CD14-positive monocyte (primary cell): ENCODE measurements at regions not wholly inside any gene's neighbourhood (a gene's known extent, or its start where the extent isn't known, plus 50 kb on each side); places are given as distances from the start of the nearest gene placed in this dataset.

Experiments used
- DNase-seq, 3 donors: peaks; one replicate each; pipeline ENCODE4 v3.0.0-alpha.2; 2011 to 2022
- H2AFZ ChIP-seq: 2 replicates; pipeline ENCODE4 v1.6.0; 2012; ENCODE audit warnings: mild to moderate bottlenecking, low read depth, low read length, inconsistent platforms; ENCODE audit not compliant: insufficient read depth, poor library complexity, severe bottlenecking
- H3K27ac ChIP-seq, 2 donors: 1 replicate in 1 of 2; 2 replicates in 1 of 2; pipeline ENCODE4 v1.5.1; 2012 to 2013; ENCODE audit warnings: low read length in 2 of 2, control low read depth in 1 of 2, inconsistent platforms in 1 of 2, low read depth in 1 of 2, mild to moderate bottlenecking in 1 of 2
- H3K27me3 ChIP-seq, 2 donors: one replicate each; pipeline versions ENCODE4 v1.6.0 to v1.6.1; 2011 to 2013; ENCODE audit warnings: low read length in 2 of 2; ENCODE audit not compliant: control insufficient read depth in 2 of 2, insufficient read depth in 2 of 2
- H3K36me3 ChIP-seq, 2 donors: replicated peaks in 1 of 2; 1 replicate in 1 of 2; 2 replicates in 1 of 2; pipeline versions ENCODE4 v1.5.1 to v1.6.1; 2012 to 2013; ENCODE audit warnings: low read length in 2 of 2, control low read depth in 1 of 2, inconsistent platforms in 1 of 2, mild to moderate bottlenecking in 1 of 2; ENCODE audit not compliant: insufficient read depth in 2 of 2, control insufficient read depth in 1 of 2
- H3K4me1 ChIP-seq, 2 donors: 1 replicate in 1 of 2; 2 replicates in 1 of 2; pipeline versions ENCODE4 v1.5.1 to v1.6.1; 2012 to 2013; ENCODE audit warnings: low read length in 2 of 2, control low read depth in 1 of 2, inconsistent platforms in 1 of 2, mild to moderate bottlenecking in 1 of 2, moderate library complexity in 1 of 2; ENCODE audit not compliant: insufficient read depth in 2 of 2, control insufficient read depth in 1 of 2
- H3K4me2 ChIP-seq: replicated peaks from 2 replicates; pipeline ENCODE3; 2012; ENCODE audit warnings: low read length, moderate library complexity, mild to moderate bottlenecking; ENCODE audit not compliant: poor library complexity, severe bottlenecking; ENCODE audit errors: extremely low read depth
- H3K4me3 ChIP-seq, 3 experiments: fragments of 200-600 bp in 1 of 3; sonication (generic) in 1 of 3; replicated peaks in 1 of 3; 1 replicate in 2 of 3; 2 replicates in 1 of 3; pipeline ENCODE4 v1.5.1; 2011 to 2013; ENCODE audit warnings: low read length in 3 of 3, mild to moderate bottlenecking in 3 of 3, control low read depth in 2 of 3, low read depth in 2 of 3, inconsistent platforms in 1 of 3, moderate library complexity in 1 of 3
- H3K79me2 ChIP-seq: 2 replicates; pipeline ENCODE4 v1.6.0; 2012; ENCODE audit warnings: mild to moderate bottlenecking, control low read depth, inconsistent platforms, low read length, moderate library complexity; ENCODE audit not compliant: insufficient read depth
- H3K9ac ChIP-seq: 2 replicates; pipeline ENCODE4 v1.6.0; 2017; ENCODE audit warnings: low read length, mild to moderate bottlenecking; ENCODE audit not compliant: insufficient read depth, poor library complexity, severe bottlenecking
- H3K9me3 ChIP-seq, 2 donors: replicated peaks in 1 of 2; 1 replicate in 1 of 2; 2 replicates in 1 of 2; pipeline versions ENCODE4 v1.5.1 to v1.6.1; 2012 to 2013; ENCODE audit warnings: low read length in 2 of 2, control low read depth in 1 of 2; ENCODE audit not compliant: control insufficient read depth in 1 of 2, insufficient read depth in 1 of 2
- H4K20me1 ChIP-seq: 2 replicates; pipeline ENCODE4 v1.6.0; 2012; ENCODE audit warnings: mild to moderate bottlenecking, low read length, control low read depth, moderate library complexity; ENCODE audit not compliant: insufficient read depth
- H3K27ac Mint-ChIP-seq, 7 donors: one replicate each; pipeline ENCODE4 v1.8.0; 2020; ENCODE audit warnings: mild to moderate bottlenecking in 7 of 7, mixed read lengths in 7 of 7, moderate library complexity in 6 of 7, inconsistent platforms in 2 of 7
- H3K27me3 Mint-ChIP-seq, 3 donors: one replicate each; pipeline ENCODE4 v1.8.0; 2021 to 2022; ENCODE audit warnings: low read depth in 3 of 3, mild to moderate bottlenecking in 3 of 3, mixed read lengths in 3 of 3, moderate library complexity in 3 of 3, inconsistent platforms in 1 of 3
- H3K36me3 Mint-ChIP-seq, 2 donors: one replicate each; pipeline ENCODE4 v1.8.0; 2020; ENCODE audit warnings: mixed read lengths in 2 of 2, inconsistent platforms in 1 of 2, mild to moderate bottlenecking in 1 of 2
- H3K4me1 Mint-ChIP-seq: one replicate; pipeline ENCODE4 v1.8.0; 2020; ENCODE audit warnings: mild to moderate bottlenecking, mixed read lengths
- H3K4me3 Mint-ChIP-seq, 2 donors: one replicate each; pipeline ENCODE4 v1.8.0; 2020; ENCODE audit warnings: mild to moderate bottlenecking in 2 of 2, mixed read lengths in 2 of 2, moderate library complexity in 1 of 2
- H3K9me3 Mint-ChIP-seq, 7 donors: one replicate each; pipeline ENCODE4 v1.8.0; 2020 to 2022; ENCODE audit warnings: mixed read lengths in 7 of 7, mild to moderate bottlenecking in 6 of 7, moderate library complexity in 6 of 7, inconsistent platforms in 2 of 7
- WGBS: methylation state at CpG from one replicate; pipeline ENCODE4 v1.1.5; 2013; ENCODE audit warnings: missing lambda C conversion rate; ENCODE audit not compliant: insufficient coverage; 5-methylcytosine and 5-hydroxymethylcytosine counted together
- intact Hi-C, 2 donors: fragments of 100-400 bp; cut with micrococcal nuclease; formaldehyde crosslinking; loops; one replicate each; pipeline versions ENCODE4 v1.15.0 to v1.15.1; 2023
- TF ChIP-seq, protein P1 (sequence below): fragments of 200-600 bp; IDR thresholded peaks from one replicate; pipeline ENCODE4 v1.8.0; 2022; ENCODE audit warnings: antibody characterized with exemption, mild to moderate bottlenecking

DNA sequence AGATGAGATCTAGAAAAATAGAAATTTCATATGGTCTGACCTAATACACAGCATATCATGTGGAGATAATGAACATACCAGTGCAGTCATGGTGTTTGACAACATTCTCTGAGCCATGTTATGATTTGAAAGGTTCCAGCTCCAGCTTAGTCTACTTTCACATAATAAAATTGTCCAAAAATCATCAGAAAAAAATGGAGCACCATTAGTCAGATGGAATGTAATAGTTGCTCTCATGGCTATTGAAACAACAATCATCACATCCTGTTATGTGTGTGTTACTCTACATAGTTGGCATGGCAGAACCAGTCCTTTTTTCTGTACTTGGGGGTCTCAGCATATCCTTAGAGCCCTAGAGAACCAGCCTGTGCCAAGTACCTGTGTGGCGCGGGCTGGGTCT lies 678.9 kb upstream of the FANCL start:
- no peaks in the 10 kb centered on the region for H3K27me3 ChIP-seq
- no peak overlapping the region for H2AFZ ChIP-seq
- no peak overlapping the region for H3K9ac ChIP-seq
- H3K4me1 ChIP-seq = no peaks in the 10 kb centered on the region
- Mint-ChIP-seq H3K4me1 (no peaks in the 10 kb centered on the region), H3K27ac (no peak overlapping the region), H3K36me3 (no peaks in the 10 kb centered on the region), H3K27me3 (peaks cover 0 to 2% (median 2%) of the 10 kb centered on the region in 3 donors), H3K4me3 (no peak overlapping the region), H3K9me3 (peaks cover 0 to 3% (median 0%) of the 10 kb centered on the region in 7 donors)
- no peaks in the 10 kb centered on the region for H3K36me3 ChIP-seq
- H3K79me2 ChIP-seq = no peaks in the 10 kb centered on the region
- H3K4me3 ChIP-seq = no peak overlapping the region
- TF ChIP-seq, protein P1, sequence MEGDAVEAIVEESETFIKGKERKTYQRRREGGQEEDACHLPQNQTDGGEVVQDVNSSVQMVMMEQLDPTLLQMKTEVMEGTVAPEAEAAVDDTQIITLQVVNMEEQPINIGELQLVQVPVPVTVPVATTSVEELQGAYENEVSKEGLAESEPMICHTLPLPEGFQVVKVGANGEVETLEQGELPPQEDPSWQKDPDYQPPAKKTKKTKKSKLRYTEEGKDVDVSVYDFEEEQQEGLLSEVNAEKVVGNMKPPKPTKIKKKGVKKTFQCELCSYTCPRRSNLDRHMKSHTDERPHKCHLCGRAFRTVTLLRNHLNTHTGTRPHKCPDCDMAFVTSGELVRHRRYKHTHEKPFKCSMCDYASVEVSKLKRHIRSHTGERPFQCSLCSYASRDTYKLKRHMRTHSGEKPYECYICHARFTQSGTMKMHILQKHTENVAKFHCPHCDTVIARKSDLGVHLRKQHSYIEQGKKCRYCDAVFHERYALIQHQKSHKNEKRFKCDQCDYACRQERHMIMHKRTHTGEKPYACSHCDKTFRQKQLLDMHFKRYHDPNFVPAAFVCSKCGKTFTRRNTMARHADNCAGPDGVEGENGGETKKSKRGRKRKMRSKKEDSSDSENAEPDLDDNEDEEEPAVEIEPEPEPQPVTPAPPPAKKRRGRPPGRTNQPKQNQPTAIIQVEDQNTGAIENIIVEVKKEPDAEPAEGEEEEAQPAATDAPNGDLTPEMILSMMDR = no peak
- no peaks in the 10 kb centered on the region for H4K20me1 ChIP-seq
- no peak for DNase-seq
- H3K27ac ChIP-seq = no peak overlapping the region
- no peak overlapping the region for H3K4me2 ChIP-seq
- intact Hi-C loops = no loop called here
- no CpG with 5 or more reads among the region's 2 CpGs for WGBS
- no peaks in the 10 kb centered on the region for H3K9me3 ChIP-seq

DNA sequence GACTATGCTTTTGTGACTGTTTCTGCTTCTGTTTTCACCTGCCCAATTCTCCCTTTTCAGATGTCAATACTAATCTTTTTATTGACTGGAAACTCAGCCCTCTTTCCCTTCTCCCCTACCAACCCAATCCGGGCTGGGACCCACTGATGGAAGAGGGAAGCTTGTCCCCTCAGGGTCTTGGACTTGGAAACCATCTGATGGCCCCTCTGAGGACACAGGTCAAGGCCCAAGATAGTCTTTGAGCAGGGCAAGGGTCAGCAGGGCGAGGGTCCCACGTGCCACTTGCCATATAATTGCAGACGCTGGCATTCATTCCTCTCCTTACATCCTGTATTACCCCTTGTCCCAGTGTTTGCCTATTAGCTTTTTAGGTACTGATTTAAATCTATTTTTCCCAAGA lies 678.2 kb upstream of the FANCL start:
- Histone ChIP-seq H3K36me3 (no peaks in the 10 kb centered on the region), H3K4me2 (no peak overlapping the region), H3K9me3 (no peaks in the 10 kb centered on the region), H3K27ac (no peak overlapping the region), H3K4me3 (no peak overlapping the region), H3K9ac (no peak overlapping the region), H3K4me1 (no peaks in the 10 kb centered on the region), H3K27me3 (no peaks in the 10 kb centered on the region), H4K20me1 (no peaks in the 10 kb centered on the region), H2AFZ (no peak overlapping the region), H3K79me2 (no peaks in the 10 kb centered on the region)
- Mint-ChIP-seq H3K4me3 (no peak overlapping the region), H3K27me3 (peaks cover 0 to 2% (median 2%) of the 10 kb centered on the region in 3 donors), H3K9me3 (peaks cover 0 to 3% (median 0%) of the 10 kb centered on the region in 7 donors), H3K36me3 (no peaks in the 10 kb centered on the region), H3K4me1 (no peaks in the 10 kb centered on the region), H3K27ac (no peak overlapping the region)
- WGBS = 90% methylated on average over 4 of the region's 4 CpGs
- intact Hi-C loops = no loop called here
- TF ChIP-seq, protein P1 = no peak
- no peak for DNase-seq
